HepG2 (cell line): ENCODE measurements at regions not wholly inside any gene's neighbourhood (a gene's known extent, or its start where the extent isn't known, plus 50 kb on each side); places are given as distances from the start of the nearest gene placed in this dataset.

Experiments
- ATAC-seq: fragments of 200-7000 bp; cut with Tn5 transposase; 3 replicates; pipeline ENCODE4 v1.9.1; 2020; ENCODE audit warnings: mild to moderate bottlenecking, moderate library complexity
- BruUV-seq: library from RNA; stranded (reverse); fragments of 400-500 nt; replicated peaks from 2 replicates; lab custom pipeline; 2021; lab: Mats Ljungman, UMichigan
- CTCF ChIA-PET: fragments of 300-600 bp; formaldehyde crosslinking; extraction: SDS; loops from one replicate; lab custom pipeline; 2021; ENCODE audit warnings: low total read pairs, inconsistent platforms, low intra/inter-chr PET ratio; lab: Yijun Ruan, JAX
- POLR2A ChIA-PET: fragments of 350-600 bp; sonication (Branson Sonifier 250); formaldehyde crosslinking; loops from one replicate; lab custom pipeline; 2020; ENCODE audit warnings: antibody characterized with exemption, inconsistent platforms; lab: Yijun Ruan, JAX
- DNase-seq: peaks from one replicate; pipeline ENCODE4 v3.0.0-alpha.2; 2015; ENCODE audit warnings: low spot score
- FAIRE-seq: peaks from 3 replicates; lab custom pipeline; 2011; peaks lifted over from hg19 to GRCh38; lab: Jason Lieb, UNC
- H2AFZ ChIP-seq: one replicate; pipeline ENCODE4 v1.6.1; 2011; ENCODE audit warnings: low read length, inconsistent platforms
- H3K27ac ChIP-seq: fragments of 300-600 bp; 3 replicates; pipeline ENCODE4 v1.8.0; 2011; ENCODE audit warnings: mixed run types, mild to moderate bottlenecking, mixed read lengths, low read length, inconsistent platforms; ENCODE audit not compliant: insufficient read depth; ENCODE audit errors: extremely low read length
- H3K27me3 ChIP-seq, 2 experiments: fragments of 200-600 bp in 1 of 2; 2 replicates in 1 of 2; 3 replicates in 1 of 2; pipeline versions ENCODE4 v1.6.0 to v1.8.0; 2011; ENCODE audit warnings: low read length in 2 of 2, mild to moderate bottlenecking in 2 of 2, moderate library complexity in 2 of 2, inconsistent platforms in 1 of 2; ENCODE audit not compliant: insufficient read depth in 2 of 2, control insufficient read depth in 1 of 2
- H3K36me3 ChIP-seq, 2 experiments: fragments of 200-600 bp in 1 of 2; replicated peaks in 1 of 2; 2 replicates in 1 of 2; 3 replicates in 1 of 2; pipeline versions ENCODE4 v1.5.1 to v1.8.0; 2011; ENCODE audit warnings: low read length in 2 of 2, inconsistent platforms in 1 of 2; ENCODE audit not compliant: insufficient read depth in 2 of 2, control insufficient read depth in 1 of 2
- H3K4me1 ChIP-seq: 2 replicates; pipeline ENCODE4 v1.5.1; 2012; ENCODE audit warnings: low read length, inconsistent platforms; ENCODE audit not compliant: insufficient read depth
- H3K4me2 ChIP-seq: 2 replicates; pipeline ENCODE4 v1.6.0; 2011; ENCODE audit warnings: low read depth, low read length, inconsistent platforms
- H3K4me3 ChIP-seq, 3 experiments: fragments of 200-600 bp in 1 of 3; sonication (generic), shearing (Covaris generic) in 1 of 3; replicated peaks in 1 of 3; 2 replicates each; pipeline ENCODE4 v1.5.1; 2011 to 2016; ENCODE audit warnings: low read length in 3 of 3, inconsistent platforms in 2 of 3, low read depth in 2 of 3, mild to moderate bottlenecking in 2 of 3, control low read depth in 1 of 3, mixed read lengths in 1 of 3; ENCODE audit not compliant: insufficient read depth in 1 of 3
- H3K79me2 ChIP-seq: one replicate; pipeline ENCODE4 v1.6.1; 2011; ENCODE audit warnings: low read length, inconsistent platforms; ENCODE audit not compliant: insufficient read depth
- H3K9ac ChIP-seq: 2 replicates; pipeline ENCODE4 v1.6.0; 2011; ENCODE audit warnings: mild to moderate bottlenecking, low read depth, low read length, inconsistent platforms; ENCODE audit not compliant: insufficient read depth
- H3K9me3 ChIP-seq: 2 replicates; pipeline ENCODE4 v1.5.1; 2012; ENCODE audit warnings: mild to moderate bottlenecking, low read length
- H4K20me1 ChIP-seq: 2 replicates; pipeline ENCODE4 v1.6.0; 2011; ENCODE audit warnings: inconsistent platforms, mild to moderate bottlenecking, low read length, moderate library complexity; ENCODE audit not compliant: insufficient read depth
- AHR ChIP-seq: IDR thresholded peaks from 2 replicates; pipeline ENCODE4 v1.6.1; 2018; ENCODE audit warnings: missing genetic modification reagents, missing compliant biosample characterization
- BCL6 ChIP-seq: IDR thresholded peaks from 2 replicates; pipeline ENCODE4 v1.6.1; 2016; ENCODE audit warnings: missing genetic modification reagents, missing compliant biosample characterization
- CBX2 ChIP-seq, 2 experiments: fragments of 200-600 bp in 1 of 2; sonication (generic); formaldehyde crosslinking in 1 of 2; IDR thresholded peaks; 2 replicates each; pipeline versions ENCODE4 v1.7.0 to v1.8.1; 2018 to 2022; ENCODE audit warnings: low read depth in 2 of 2, low read length in 1 of 2, mild to moderate bottlenecking in 1 of 2, missing genetic modification reagents in 1 of 2
- FOXA3 ChIP-seq: IDR thresholded peaks from 2 replicates; pipeline ENCODE4 v1.6.1; 2016; ENCODE audit warnings: missing genetic modification reagents, missing compliant biosample characterization
- HDAC6 ChIP-seq: fragments of 200-600 bp; sonication (generic); IDR thresholded peaks from 2 replicates; pipeline ENCODE4 v1.7.0; 2017; ENCODE audit warnings: mild to moderate bottlenecking, antibody characterized with exemption, low read length, low read depth
- HHEX ChIP-seq: IDR thresholded peaks from 2 replicates; pipeline ENCODE4 v1.6.1; 2016; ENCODE audit warnings: control low read depth
- HNRNPK ChIP-seq: fragments of 200-400 bp; formaldehyde crosslinking; IDR thresholded peaks from 2 replicates; pipeline ENCODE4 v1.6.1; 2018; ENCODE audit warnings: low read length, low read depth, moderate library complexity, mild to moderate bottlenecking; ENCODE audit not compliant: poor library complexity, severe bottlenecking
- MZF1 ChIP-seq: sonication (generic); formaldehyde crosslinking; IDR thresholded peaks from 2 replicates; pipeline ENCODE4 v1.8.1; 2023; ENCODE audit warnings: mild to moderate bottlenecking, missing genetic modification reagents, borderline replicate concordance
- POLR2A ChIP-seq, 2 experiments: IDR thresholded peaks; 2 replicates each; pipeline ENCODE4 v1.6.1; 2011; ENCODE audit warnings: low read depth in 2 of 2, low read length in 2 of 2, mild to moderate bottlenecking in 1 of 2, moderate library complexity in 1 of 2; ENCODE audit not compliant: insufficient read depth in 1 of 2
- TBX3 ChIP-seq: fragments of 450-650 bp; IDR thresholded peaks from 2 replicates; pipeline ENCODE4 v1.6.1; 2017; ENCODE audit warnings: antibody characterized with exemption, mild to moderate bottlenecking, inconsistent platforms, borderline replicate concordance
- TOPORS ChIP-seq: sonication (generic); formaldehyde crosslinking; IDR thresholded peaks from 2 replicates; pipeline ENCODE4 v1.8.0; 2023; ENCODE audit warnings: mild to moderate bottlenecking, missing genetic modification reagents
- TRIM24 ChIP-seq: sonication (generic); formaldehyde crosslinking; IDR thresholded peaks from 2 replicates; pipeline ENCODE4 v1.8.0; 2022; ENCODE audit warnings: mild to moderate bottlenecking, missing genetic modification reagents
- ZMAT3 ChIP-seq: sonication (generic); formaldehyde crosslinking; conservative IDR thresholded peaks from 2 replicates; pipeline ENCODE4 v1.7.0; 2021; ENCODE audit warnings: missing genetic modification reagents
- ZNF101 ChIP-seq: sonication (generic); formaldehyde crosslinking; IDR thresholded peaks from 2 replicates; pipeline ENCODE4 v1.4.0; 2020; ENCODE audit warnings: mild to moderate bottlenecking, low read depth, missing genetic modification reagents, borderline replicate concordance
- ZNF12 ChIP-seq: sonication (generic); formaldehyde crosslinking; IDR thresholded peaks from 2 replicates; pipeline ENCODE4 v1.5.0; 2020; ENCODE audit warnings: missing genetic modification reagents
- ZNF292 ChIP-seq: sonication (generic); formaldehyde crosslinking; IDR thresholded peaks from 2 replicates; pipeline ENCODE4 v1.8.1; 2022; ENCODE audit warnings: mild to moderate bottlenecking, low read depth, missing genetic modification reagents, borderline replicate concordance
- ZNF772 ChIP-seq: sonication (generic); formaldehyde crosslinking; IDR thresholded peaks from 2 replicates; pipeline ENCODE4 v1.5.0; 2020; ENCODE audit warnings: mild to moderate bottlenecking, missing genetic modification reagents
- WGBS: methylation state at CpG from one replicate; pipeline ENCODE4 v1.1.6; 2017; ENCODE audit warnings: low lambda C conversion rate; 5-methylcytosine and 5-hydroxymethylcytosine counted together
- in situ Hi-C: cut with HindIII; loops from 2 replicates; pipeline ENCODE4 v1.10.0; 2017; ENCODE audit warnings: low pct_unique_long_range_greater_than_20kb; ENCODE audit not compliant: extremely low pct_ligation_motif_present
- intact Hi-C: fragments of 100-400 bp; cut with micrococcal nuclease; formaldehyde crosslinking; loops from one replicate; pipeline ENCODE4 v1.10.0; 2022; ENCODE audit not compliant: unreplicated experiment
- TF ChIP-seq, protein P1 (sequence below): sonication (generic); formaldehyde crosslinking; IDR thresholded peaks from 2 replicates; pipeline ENCODE4 v1.4.0; 2020; ENCODE audit warnings: missing genetic modification reagents
- TF ChIP-seq, protein P2 (sequence below): sonication (generic); formaldehyde crosslinking; conservative IDR thresholded peaks from 2 replicates; pipeline ENCODE4 v1.8.0; 2022; ENCODE audit warnings: missing genetic modification reagents
- TF ChIP-seq, protein P3 (sequence below): sonication (generic); formaldehyde crosslinking; IDR thresholded peaks from 2 replicates; pipeline ENCODE4 v1.4.0; 2020; ENCODE audit warnings: mild to moderate bottlenecking, missing genetic modification reagents
- TF ChIP-seq, protein P4 (sequence below): sonication (generic); formaldehyde crosslinking; IDR thresholded peaks from 2 replicates; pipeline ENCODE4 v1.4.0; 2020; ENCODE audit warnings: missing genetic modification reagents

DNA sequence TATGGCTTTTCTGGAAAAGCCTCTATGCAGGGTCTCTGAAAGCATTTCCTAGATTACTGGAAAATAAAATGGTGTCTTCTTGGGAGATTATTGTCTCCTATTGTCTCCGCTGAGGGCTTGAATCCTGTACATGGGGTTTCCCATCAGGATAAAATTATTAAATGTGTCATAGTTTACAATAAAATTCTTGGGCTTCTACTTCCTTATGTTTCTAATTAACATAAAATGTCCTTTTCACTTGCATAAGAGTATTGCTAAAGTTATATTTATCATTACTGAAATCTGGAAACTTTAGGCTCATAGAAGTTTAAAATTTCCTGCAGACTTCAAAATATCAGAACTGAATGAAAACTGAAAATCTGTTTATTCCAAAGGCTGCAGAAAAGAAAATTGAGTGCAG lies 595.5 kb upstream of the AGTR1 start (continued):
- TF ChIP-seq HDAC6: no peak
- TF ChIP-seq CBX2 (IDR thresholded peaks at IDR 0.05; ENCODE audit: low read depth, low read length): no peak
- no peak for TF ChIP-seq CBX2 (CRISPR knock-in tag; IDR thresholded peaks at IDR 0.05; ENCODE audit: low read depth)
- no peak for TF ChIP-seq HNRNPK
- TF ChIP-seq, protein P1, sequence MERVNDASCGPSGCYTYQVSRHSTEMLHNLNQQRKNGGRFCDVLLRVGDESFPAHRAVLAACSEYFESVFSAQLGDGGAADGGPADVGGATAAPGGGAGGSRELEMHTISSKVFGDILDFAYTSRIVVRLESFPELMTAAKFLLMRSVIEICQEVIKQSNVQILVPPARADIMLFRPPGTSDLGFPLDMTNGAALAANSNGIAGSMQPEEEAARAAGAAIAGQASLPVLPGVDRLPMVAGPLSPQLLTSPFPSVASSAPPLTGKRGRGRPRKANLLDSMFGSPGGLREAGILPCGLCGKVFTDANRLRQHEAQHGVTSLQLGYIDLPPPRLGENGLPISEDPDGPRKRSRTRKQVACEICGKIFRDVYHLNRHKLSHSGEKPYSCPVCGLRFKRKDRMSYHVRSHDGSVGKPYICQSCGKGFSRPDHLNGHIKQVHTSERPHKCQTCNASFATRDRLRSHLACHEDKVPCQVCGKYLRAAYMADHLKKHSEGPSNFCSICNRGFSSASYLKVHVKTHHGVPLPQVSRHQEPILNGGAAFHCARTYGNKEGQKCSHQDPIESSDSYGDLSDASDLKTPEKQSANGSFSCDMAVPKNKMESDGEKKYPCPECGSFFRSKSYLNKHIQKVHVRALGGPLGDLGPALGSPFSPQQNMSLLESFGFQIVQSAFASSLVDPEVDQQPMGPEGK: no peak
- TF ChIP-seq ZNF772: no peak
- no peak for TF ChIP-seq ZMAT3 (CRISPR knock-in tag)
- TF ChIP-seq, protein P2, sequence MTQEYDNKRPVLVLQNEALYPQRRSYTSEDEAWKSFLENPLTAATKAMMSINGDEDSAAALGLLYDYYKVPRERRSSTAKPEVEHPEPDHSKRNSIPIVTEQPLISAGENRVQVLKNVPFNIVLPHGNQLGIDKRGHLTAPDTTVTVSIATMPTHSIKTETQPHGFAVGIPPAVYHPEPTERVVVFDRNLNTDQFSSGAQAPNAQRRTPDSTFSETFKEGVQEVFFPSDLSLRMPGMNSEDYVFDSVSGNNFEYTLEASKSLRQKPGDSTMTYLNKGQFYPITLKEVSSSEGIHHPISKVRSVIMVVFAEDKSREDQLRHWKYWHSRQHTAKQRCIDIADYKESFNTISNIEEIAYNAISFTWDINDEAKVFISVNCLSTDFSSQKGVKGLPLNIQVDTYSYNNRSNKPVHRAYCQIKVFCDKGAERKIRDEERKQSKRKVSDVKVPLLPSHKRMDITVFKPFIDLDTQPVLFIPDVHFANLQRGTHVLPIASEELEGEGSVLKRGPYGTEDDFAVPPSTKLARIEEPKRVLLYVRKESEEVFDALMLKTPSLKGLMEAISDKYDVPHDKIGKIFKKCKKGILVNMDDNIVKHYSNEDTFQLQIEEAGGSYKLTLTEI (CRISPR knock-in tag): no peak
- TF ChIP-seq FOXA3 (CRISPR knock-in tag): no peak
- TF ChIP-seq TOPORS: no peak

DNA sequence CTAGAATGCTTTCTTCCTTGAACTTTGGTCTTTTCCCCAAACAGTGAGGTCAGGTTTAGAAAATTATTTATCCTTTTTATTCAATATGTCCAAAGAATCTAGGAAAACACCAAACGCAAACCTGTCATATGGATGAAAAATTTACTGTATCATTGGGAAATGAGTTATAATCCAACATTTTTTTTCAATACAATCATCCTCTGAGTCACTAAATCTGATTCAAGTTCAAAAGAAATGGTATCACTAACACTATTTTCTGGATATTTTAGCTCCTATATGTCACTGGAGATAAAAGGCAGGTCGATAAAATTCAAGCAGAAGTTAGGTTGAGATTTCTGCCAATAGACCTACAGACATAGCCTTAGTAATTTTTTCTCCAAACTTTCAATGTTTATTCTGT lies 591.6 kb upstream of the AGTR1 start:
- DNase-seq (no peak), ATAC-seq (no peak), FAIRE-seq (no peak)
- POLR2A ChIA-PET: no interaction called here
- Histone ChIP-seq H3K9ac (no peak overlapping the region), H3K79me2 (no peaks in the 10 kb centered on the region), H3K27me3 (no peaks in the 10 kb centered on the region), H3K27ac (no peak overlapping the region), H3K4me1 (no peaks in the 10 kb centered on the region), H2AFZ (no peak overlapping the region), H4K20me1 (no peaks in the 10 kb centered on the region), H3K4me2 (no peak overlapping the region), H3K9me3 (no peaks in the 10 kb centered on the region), H3K36me3 (no peaks in the 10 kb centered on the region), H3K4me3 (no peak overlapping the region)
- CTCF ChIA-PET: no interaction called here
- in situ Hi-C loops: no loop called here
- intact Hi-C loops: no loop called here
- 1% methylated on average over 2 of the region's 2 CpGs for WGBS
- no TSS peak for BruUV-seq
- TF ChIP-seq POLR2A (IDR thresholded peaks at IDR 0.05; ENCODE audit: insufficient read depth in 1 of 2, low read depth in 2 of 2, low read length in 2 of 2) (no peak), HHEX (CRISPR knock-in tag) (no peak), ZNF101 (CRISPR knock-in tag) (no peak), TBX3 (no peak), MZF1 (no peak), AHR (CRISPR knock-in tag) (no peak), TRIM24 (CRISPR knock-in tag) (no peak), ZNF12 (CRISPR knock-in tag) (no peak), BCL6 (CRISPR knock-in tag) (no peak), ZNF292 (no peak)
- TF ChIP-seq, protein P3, sequence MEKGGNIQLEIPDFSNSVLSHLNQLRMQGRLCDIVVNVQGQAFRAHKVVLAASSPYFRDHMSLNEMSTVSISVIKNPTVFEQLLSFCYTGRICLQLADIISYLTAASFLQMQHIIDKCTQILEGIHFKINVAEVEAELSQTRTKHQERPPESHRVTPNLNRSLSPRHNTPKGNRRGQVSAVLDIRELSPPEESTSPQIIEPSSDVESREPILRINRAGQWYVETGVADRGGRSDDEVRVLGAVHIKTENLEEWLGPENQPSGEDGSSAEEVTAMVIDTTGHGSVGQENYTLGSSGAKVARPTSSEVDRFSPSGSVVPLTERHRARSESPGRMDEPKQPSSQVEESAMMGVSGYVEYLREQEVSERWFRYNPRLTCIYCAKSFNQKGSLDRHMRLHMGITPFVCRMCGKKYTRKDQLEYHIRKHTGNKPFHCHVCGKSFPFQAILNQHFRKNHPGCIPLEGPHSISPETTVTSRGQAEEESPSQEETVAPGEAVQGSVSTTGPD (CRISPR knock-in tag): no peak
- TF ChIP-seq, protein P4, sequence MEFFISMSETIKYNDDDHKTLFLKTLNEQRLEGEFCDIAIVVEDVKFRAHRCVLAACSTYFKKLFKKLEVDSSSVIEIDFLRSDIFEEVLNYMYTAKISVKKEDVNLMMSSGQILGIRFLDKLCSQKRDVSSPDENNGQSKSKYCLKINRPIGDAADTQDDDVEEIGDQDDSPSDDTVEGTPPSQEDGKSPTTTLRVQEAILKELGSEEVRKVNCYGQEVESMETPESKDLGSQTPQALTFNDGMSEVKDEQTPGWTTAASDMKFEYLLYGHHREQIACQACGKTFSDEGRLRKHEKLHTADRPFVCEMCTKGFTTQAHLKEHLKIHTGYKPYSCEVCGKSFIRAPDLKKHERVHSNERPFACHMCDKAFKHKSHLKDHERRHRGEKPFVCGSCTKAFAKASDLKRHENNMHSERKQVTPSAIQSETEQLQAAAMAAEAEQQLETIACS: no peak
